ENCODE measurements at regions not wholly inside any gene's neighbourhood (a gene's known extent, or its start where the extent isn't known, plus 50 kb on each side); places are given as distances from the start of the nearest gene placed in this dataset.

- TF ChIP-seq, protein P1, sequence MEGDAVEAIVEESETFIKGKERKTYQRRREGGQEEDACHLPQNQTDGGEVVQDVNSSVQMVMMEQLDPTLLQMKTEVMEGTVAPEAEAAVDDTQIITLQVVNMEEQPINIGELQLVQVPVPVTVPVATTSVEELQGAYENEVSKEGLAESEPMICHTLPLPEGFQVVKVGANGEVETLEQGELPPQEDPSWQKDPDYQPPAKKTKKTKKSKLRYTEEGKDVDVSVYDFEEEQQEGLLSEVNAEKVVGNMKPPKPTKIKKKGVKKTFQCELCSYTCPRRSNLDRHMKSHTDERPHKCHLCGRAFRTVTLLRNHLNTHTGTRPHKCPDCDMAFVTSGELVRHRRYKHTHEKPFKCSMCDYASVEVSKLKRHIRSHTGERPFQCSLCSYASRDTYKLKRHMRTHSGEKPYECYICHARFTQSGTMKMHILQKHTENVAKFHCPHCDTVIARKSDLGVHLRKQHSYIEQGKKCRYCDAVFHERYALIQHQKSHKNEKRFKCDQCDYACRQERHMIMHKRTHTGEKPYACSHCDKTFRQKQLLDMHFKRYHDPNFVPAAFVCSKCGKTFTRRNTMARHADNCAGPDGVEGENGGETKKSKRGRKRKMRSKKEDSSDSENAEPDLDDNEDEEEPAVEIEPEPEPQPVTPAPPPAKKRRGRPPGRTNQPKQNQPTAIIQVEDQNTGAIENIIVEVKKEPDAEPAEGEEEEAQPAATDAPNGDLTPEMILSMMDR (IDR thresholded peaks at IDR 0.05; ENCODE audit: control insufficient read depth, insufficient read depth, low read depth, low read length, missing control alignments): no peak
- peak; percentile 28 for DNase-seq (ENCODE audit: low read depth)
- no peak overlapping the region for H3K4me3 ChIP-seq (ENCODE audit: control insufficient read depth, low read depth, low read length)
Observed at GRCh38 chr15:61660579-61660978, 399.7 kb downstream of the VPS13C start.

GRCh38 chr15:61659566-61660190 lies 400.6 kb downstream of the VPS13C start:
- TF ChIP-seq, protein P1 (IDR thresholded peaks at IDR 0.05; ENCODE audit: control insufficient read depth, insufficient read depth, low read depth, low read length, missing control alignments): no peak
- H3K4me3 ChIP-seq (ENCODE audit: control insufficient read depth, low read depth, low read length): no peak overlapping the region
- no peak for DNase-seq (ENCODE audit: low read depth)

- no peak overlapping the region for H3K4me3 ChIP-seq (ENCODE audit: control insufficient read depth, low read depth, low read length)
- DNase-seq (ENCODE audit: low read depth): no peak
- TF ChIP-seq, protein P1 (IDR thresholded peaks at IDR 0.05; ENCODE audit: control insufficient read depth, insufficient read depth, low read depth, low read length, missing control alignments): no peak
Observed at GRCh38 chr15:61657461-61657860, 402.8 kb downstream of the VPS13C start.

DNA sequence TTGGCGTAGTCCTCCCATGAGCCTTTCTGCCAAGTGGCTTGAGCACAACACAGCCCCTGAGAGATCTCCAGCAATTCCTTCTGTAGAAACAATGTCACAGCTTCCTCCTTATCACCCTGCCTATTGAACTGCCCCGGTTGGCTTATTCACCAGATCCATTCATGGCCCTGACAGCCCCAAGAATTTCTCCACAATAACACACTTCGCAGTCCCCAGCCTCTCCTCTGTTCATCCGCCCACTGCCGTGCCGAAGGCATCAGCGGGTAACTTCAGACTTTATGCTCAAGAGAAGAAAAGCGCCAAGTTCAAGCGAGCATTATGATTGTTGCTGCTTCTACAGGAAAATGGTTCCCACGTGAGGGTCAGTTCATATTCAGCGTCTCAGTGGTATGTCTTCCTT lies 403.9 kb downstream of the VPS13C start:
- no peak for DNase-seq (ENCODE audit: low read depth)
- H3K4me3 ChIP-seq (ENCODE audit: control insufficient read depth, low read depth, low read length): no peak overlapping the region
- TF ChIP-seq, protein P1 (IDR thresholded peaks at IDR 0.05; ENCODE audit: control insufficient read depth, insufficient read depth, low read depth, low read length, missing control alignments): no peak

DNA sequence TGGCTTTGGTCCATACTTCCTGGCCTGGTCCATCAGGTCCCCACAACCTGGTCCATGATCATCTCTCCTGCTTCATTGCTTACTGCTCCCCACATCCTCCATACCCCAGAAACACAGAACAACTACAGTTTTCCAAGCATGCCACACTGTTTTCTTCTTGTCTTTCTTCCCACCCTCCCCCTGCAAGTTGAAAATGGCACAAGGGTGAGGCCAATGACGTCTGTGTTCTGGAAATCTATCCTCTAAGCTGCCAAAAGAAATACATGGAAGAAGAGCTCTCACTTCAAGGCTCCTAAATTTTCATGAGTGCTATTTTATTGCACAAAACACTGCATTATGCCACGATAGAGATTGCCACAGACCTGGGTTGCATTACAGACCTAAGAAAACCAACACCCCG lies 404.4 kb downstream of the VPS13C start:
- H3K4me3 ChIP-seq (ENCODE audit: control insufficient read depth, low read depth, low read length): no peak overlapping the region
- DNase-seq (ENCODE audit: low read depth): no peak
- TF ChIP-seq, protein P1 (IDR thresholded peaks at IDR 0.05; ENCODE audit: control insufficient read depth, insufficient read depth, low read depth, low read length, missing control alignments): no peak

DNA sequence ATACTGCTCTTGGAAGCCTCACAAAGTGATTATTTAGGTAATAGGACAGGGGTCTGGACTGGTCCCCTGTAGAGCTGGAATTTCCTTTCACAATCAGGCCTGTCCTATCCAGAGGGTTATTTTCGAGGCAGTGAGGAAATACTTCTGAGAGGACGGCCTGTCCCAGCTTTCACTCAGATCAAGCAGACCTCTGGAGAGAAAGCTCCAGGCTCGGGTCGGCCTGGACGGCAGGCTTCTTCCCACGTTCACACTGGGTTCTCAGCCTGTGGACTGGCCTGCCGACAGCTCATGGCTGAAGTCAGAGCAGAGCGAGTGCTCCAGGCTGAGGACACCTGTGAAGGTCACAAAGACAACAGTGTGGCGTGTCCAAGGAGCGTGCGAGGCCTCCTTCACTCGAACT lies 405.3 kb downstream of the VPS13C start:
- DNase-seq (ENCODE audit: low read depth): no peak
- no peak overlapping the region for H3K4me3 ChIP-seq (ENCODE audit: control insufficient read depth, low read depth, low read length)
- TF ChIP-seq, protein P1 (IDR thresholded peaks at IDR 0.05; ENCODE audit: control insufficient read depth, insufficient read depth, low read depth, low read length, missing control alignments): no peak

All from AG09309 (cell line).